ENCODE measurements at regions not wholly inside any gene's neighbourhood (a gene's known extent, or its start where the extent isn't known, plus 50 kb on each side); places are given as distances from the start of the nearest gene placed in this dataset.
"Not testable (repeated sequence)": the region's sequence is repeated elsewhere in the genome, so short reads cannot be mapped to it uniquely, and the experiment has no call there.

DNA sequence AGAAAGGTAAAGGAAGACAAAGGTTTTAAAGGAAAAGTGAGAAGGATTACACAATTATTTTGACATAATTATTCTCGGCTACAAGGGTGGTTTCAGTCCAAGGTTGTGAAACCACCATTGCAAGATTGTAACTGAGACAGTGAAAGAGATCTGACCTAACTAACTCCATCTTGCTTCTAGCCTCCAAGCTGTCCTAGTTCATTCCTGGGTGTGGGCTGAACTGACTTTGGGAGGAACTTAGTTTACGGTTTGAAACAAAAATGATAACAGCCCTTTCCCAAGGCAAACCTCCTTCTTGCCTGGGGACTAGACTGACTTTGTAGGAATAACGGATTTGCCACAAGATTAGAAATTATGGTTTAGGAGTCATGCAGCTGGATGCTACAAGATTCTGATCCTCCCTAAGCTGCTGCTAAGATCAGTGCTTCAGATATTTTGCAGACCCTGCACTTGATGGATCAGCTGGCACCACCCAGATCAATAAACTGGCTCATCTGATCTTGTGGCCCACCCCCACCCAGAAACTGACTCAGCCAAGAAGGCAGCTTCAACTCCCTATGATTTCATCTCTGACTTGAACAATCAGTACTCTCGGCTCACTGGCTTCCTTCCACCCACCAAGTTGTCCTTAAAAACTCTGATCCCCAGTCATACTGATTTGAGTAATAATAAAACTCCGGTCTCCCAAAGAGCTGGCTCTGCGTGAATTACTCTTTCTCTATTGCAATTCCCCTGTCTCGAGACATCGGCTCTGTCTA lies 57.7 kb upstream of the AADACL2 start:
- DNase-seq (ENCODE audit: low read depth): no peak

GRCh38 chr3:151673974-151674373 lies 59.8 kb upstream of the AADACL2 start:
- DNase-seq (ENCODE audit: low read depth): no peak

DNA sequence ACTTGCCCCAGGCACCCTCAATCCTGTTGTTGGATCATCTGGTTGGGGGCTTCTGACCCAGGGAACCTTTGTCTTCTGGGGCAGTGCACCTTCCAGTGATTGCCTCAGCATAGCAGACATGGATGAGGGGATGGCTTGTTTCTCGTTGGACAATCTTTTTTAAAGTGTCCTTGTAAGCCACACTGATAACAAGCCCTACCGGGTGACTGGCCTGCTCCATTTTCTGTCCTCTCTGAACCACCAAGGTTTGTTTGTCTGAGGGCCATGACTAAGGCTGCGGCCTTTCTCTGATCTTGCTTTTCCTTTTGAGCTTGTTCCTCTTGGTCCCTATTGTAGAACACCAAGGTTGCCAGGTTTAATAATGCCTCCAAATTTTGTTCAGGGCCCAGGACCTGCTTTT lies 66.0 kb upstream of the AADACL2 start:
- not testable (repeated sequence) for DNase-seq (ENCODE audit: low read depth)

- peak; percentile 15 for DNase-seq (ENCODE audit: low read depth)
Observed at GRCh38 chr3:151660885-151661284, 72.8 kb upstream of the AADACL2 start.

DNA sequence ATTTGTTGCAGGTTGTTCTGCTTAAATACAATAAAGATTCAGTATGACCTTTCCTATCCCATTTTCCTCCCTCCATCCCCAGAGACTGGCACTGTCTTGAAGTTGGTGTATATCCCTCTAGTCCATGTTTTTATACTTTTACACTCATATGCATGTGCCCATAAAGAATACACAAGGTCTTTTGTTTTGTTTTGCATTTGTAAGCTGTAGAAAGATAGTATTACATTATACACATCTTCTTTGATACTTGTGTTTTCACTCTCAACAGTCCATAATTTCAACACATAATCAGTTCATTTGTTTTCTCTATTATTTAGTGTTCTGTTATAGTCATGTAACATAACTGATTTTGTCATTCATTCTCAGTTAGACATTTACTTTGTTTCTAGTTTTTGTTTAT lies 88.7 kb upstream of the AADACL2 start:
- DNase-seq (ENCODE audit: low read depth): no peak

DNA sequence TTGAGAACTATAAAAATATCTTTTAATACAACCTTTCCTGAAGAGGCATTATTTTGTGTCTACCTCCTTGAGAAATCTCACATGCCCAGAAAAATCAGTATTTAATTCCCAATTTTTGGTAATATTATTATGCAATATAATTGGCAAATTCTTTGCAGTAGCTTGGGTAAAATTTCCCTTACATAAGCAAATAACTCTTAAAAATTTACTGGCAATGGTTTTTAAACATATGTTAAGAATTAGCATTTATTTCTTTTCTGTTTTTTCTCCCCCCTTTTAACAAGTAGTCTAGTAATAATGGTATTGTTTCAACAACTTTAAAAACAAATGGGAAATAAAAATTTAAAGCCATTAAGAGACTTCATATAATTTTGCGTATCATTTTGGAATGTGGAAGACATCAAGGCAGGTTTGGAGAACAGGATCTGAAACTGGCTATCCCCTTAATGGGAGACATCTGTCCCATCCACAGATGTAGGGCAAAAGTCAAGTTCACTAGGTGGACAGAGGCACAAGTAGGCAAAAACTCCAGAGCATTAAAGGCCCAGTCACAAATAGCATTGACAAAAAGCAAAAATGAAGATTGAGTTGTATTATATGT lies 89.6 kb upstream of the AADACL2 start:
- no peak for DNase-seq (ENCODE audit: low read depth)

DNA sequence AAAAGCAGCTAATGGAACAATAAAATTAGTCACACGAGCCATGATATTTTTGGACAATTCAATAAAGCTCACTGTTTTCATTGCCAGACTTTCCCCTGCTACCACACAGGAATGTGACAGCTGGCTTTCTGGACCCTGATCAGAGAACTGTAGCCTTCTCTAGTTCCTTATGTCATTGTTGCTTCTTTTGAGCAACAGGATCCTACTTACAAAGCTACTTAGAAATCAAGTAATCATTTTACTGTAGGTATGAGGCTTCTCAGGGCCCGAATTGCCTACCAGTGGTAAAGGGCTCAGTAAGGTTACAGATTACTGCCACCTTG lies 94.3 kb upstream of the AADACL2 start:
- DNase-seq (ENCODE audit: low read depth): no peak

GRCh38 chr3:151638555-151639417 lies 94.9 kb upstream of the AADACL2 start:
- no peak for DNase-seq (ENCODE audit: low read depth)

- no peak for DNase-seq (ENCODE audit: low read depth)
Observed at GRCh38 chr3:151635905-151636304, 97.8 kb upstream of the AADACL2 start.

DNA sequence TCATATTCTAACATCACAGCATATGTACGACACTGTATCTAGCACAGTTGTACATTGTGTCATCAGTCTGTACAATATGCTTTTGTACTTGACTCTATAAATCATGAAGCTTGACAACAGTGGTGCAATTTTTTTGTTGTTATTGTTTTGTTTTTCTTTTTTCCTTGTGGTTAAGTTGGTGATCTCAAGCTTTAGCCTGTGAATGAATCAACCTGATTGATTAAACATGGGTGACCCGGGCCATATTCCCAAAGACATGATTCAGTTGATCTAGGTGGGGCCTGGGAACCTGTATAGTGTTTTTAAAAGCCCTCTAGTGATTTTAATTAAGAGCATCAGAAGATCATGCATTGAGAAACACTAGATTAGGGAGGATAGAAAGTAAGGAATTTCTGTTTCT lies 101.8 kb upstream of the AADACL2 start:
- DNase-seq (ENCODE audit: low read depth): no peak

DNA sequence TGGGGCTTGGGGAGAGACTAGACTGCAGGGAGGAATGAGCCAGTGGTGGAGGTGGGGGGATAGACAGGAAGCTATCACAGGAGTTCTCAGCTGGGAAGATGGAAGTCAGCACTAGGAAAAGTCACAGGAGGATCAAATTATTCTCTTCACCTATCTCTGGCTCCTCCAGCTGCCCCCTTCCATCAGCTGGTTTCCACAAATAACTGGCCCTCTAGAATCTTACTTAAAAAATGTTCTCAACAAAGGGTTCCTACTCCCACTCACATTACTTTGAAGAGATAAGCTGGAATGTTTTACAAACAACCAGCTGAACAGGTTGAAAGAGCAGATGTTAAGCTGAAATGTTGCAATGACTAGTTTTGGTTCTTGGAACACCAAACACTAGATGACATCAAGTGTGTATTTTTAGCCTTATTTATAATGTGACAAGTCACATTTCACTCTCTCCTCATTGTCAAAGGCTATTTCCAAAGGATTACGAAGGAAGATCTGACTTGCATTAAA lies 102.7 kb upstream of the AADACL2 start:
- DNase-seq (ENCODE audit: low read depth): no peak

- no peak for DNase-seq (ENCODE audit: low read depth)
Observed at GRCh38 chr3:151630035-151630434, 103.7 kb upstream of the AADACL2 start.

GRCh38 chr3:151625586-151625985 lies 108.1 kb upstream of the AADACL2 start:
- no peak for DNase-seq (ENCODE audit: low read depth)

GRCh38 chr3:151625086-151625485 lies 108.6 kb upstream of the AADACL2 start:
- DNase-seq (ENCODE audit: low read depth): no peak

GRCh38 chr3:151620071-151620470 lies 113.7 kb upstream of the AADACL2 start:
- no peak for DNase-seq (ENCODE audit: low read depth)

- DNase-seq (ENCODE audit: low read depth): no peak
Observed at GRCh38 chr3:151615464-151615863, 118.3 kb upstream of the AADACL2 start.

GRCh38 chr3:151612115-151612514 lies 121.6 kb upstream of the AADACL2 start:
- DNase-seq (ENCODE audit: low read depth): no peak

DNA sequence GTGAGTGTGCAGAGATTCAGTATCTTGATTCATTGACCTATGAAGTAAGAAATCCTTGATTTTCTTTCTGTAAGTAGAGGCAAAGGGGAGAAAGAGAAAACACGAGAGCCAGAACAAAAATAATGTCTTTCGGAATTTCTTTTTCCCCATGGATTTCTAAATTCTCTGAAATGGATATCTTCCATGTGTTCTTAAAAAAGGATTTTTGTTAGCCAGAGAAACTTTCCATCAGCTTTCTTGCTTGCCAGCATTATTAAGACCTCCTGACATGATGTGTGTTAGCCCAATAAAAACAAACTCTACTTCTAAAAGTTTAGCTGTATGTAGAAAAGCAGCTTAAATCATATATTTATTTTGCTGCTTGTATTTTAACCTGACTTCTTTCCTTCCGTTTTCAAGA lies 122.3 kb upstream of the AADACL2 start:
- DNase-seq (ENCODE audit: low read depth): no peak

GRCh38 chr3:151609491-151609890 lies 124.2 kb upstream of the AADACL2 start:
- no peak for DNase-seq (ENCODE audit: low read depth)

DNA sequence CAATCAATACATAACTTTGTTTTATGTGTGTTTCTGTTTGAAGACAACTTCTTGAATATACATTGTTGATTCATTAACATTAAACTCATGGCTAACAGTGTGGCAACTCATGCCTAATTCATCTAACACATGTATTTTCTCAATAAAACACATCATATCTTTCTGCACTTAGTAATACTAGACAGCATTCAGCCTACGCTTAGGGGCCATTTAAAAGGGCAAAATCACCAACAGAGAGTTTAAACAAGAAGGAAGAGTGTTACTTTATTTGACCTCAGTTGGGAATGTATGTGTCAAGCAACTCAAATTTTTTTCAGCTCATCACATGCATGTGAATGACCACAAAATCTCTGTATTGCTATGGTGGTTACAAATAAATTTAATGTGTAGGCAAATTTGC lies 128.8 kb upstream of the AADACL2 start:
- no peak for DNase-seq (ENCODE audit: low read depth)

GRCh38 chr3:151600783-151601182 lies 132.9 kb upstream of the AADACL2 start:
- no peak for DNase-seq (ENCODE audit: low read depth)

GRCh38 chr3:151599103-151599672 lies 134.5 kb upstream of the AADACL2 start:
- no peak for DNase-seq (ENCODE audit: low read depth)
